BLaER1 treated with 17β-estradiol and CSF1 and Interleukin-3, amounts not matched to agents 10 nM and 100 nM (cell line): ENCODE measurements at regions not wholly inside any gene's neighbourhood (a gene's known extent, or its start where the extent isn't known, plus 50 kb on each side); places are given as distances from the start of the nearest gene placed in this dataset.
"Not testable (repeated sequence)": the region's sequence is repeated elsewhere in the genome, so short reads cannot be mapped to it uniquely, and the experiment has no call there.

Source experiments
- H3K27ac ChIP-seq, 11 experiments: shearing (Covaris generic); formaldehyde crosslinking; 2 replicates each; pipeline ENCODE4 v1.8.1; 2022
- H3K27me3 ChIP-seq, 11 experiments: shearing (Covaris generic); formaldehyde crosslinking; 2 replicates each; pipeline ENCODE4 v1.8.1; 2022
- H3K36me3 ChIP-seq, 11 experiments: shearing (Covaris generic); formaldehyde crosslinking; 2 replicates each; pipeline ENCODE4 v1.8.1; 2022
- H3K4me1 ChIP-seq, 10 experiments: shearing (Covaris generic); formaldehyde crosslinking; 2 replicates each; pipeline ENCODE4 v1.8.1; 2022
- H3K4me2 ChIP-seq, 11 experiments: shearing (Covaris generic); formaldehyde crosslinking; 2 replicates each; pipeline ENCODE4 v1.8.1; 2022
- H3K4me3 ChIP-seq, 10 experiments: shearing (Covaris generic); formaldehyde crosslinking; 2 replicates each; pipeline ENCODE4 v1.8.1; 2022
- H3K9ac ChIP-seq, 11 experiments: shearing (Covaris generic); formaldehyde crosslinking; 2 replicates each; pipeline ENCODE4 v1.8.1; 2022
- H3K9me3 ChIP-seq, 11 experiments: shearing (Covaris generic); formaldehyde crosslinking; replicated peaks in 1 of 11; 2 replicates each; pipeline ENCODE4 v1.8.1; 2022
- H4K20me1 ChIP-seq, 11 experiments: shearing (Covaris generic); formaldehyde crosslinking; 2 replicates each; pipeline ENCODE4 v1.8.1; 2022
- Cebpa-rat ChIP-seq, 11 experiments: shearing (Covaris generic); IDR thresholded peaks; 2 replicates each; pipeline ENCODE4 v1.8.1; 2022

DNA sequence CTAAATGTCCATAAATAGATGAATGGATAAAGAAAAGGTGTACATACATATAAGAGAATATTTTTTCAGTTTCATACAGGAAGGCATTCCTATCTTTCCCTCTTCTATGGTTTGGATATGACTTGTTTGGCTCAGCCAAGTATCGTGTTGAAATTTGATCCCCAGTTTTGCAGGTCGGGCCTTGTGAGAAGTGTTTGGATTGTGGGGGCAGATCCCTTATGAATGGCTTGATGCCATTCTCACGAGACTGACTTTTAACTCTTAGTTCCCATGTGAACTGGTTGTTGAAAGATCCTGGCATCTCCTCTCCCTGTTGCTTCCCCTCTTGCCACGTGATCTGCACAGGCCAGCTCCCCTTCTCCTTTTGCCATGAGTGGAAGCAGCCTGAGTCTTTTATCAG, 421.1 kb upstream of the FTMT start:
- Histone ChIP-seq H3K9ac (no peak overlapping the region), H3K27me3 (no peaks in the 10 kb centered on the region), H3K4me3 (no peak overlapping the region), H3K4me1 (peaks cover 0 to 14% (median 0%) of the 10 kb centered on the region in 10 experiments; a peak in 2 of 20 replicates), H3K36me3 (no peaks in the 10 kb centered on the region), H3K4me2 (peak overlapping the region in 1 of 11 experiments; percentile 37; a peak in 1 of 22 replicates), H4K20me1 (no peaks in the 10 kb centered on the region), H3K27ac (no peak overlapping the region), H3K9me3 (no peaks in the 10 kb centered on the region; a peak in 1 of 22 replicates)
- no peak for TF ChIP-seq Cebpa-rat (IDR thresholded peaks at IDR 0.05)

DNA sequence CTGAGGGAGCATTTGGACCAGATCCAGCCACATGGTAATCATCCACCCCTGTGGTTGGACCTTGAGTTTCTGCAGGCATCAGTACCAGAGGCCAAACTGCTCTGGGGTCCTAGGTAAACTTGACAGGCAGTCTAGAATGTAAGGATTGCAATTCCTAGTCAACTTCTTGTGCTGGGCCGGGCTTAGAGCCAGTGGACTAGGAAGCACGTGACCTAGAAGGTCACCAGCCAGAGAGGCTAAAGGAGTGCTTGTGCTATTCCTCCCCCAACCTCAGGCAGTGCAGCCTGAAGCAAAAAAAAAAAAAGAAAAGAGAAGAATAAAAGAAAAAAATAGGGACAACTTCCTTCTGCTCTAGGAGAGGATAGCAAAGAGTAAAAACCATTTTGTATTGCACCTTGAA, 406.2 kb upstream of the FTMT start:
- no peaks in the 10 kb centered on the region; a peak in 1 of 22 replicates for H3K9me3 ChIP-seq
- H3K9ac ChIP-seq = no peak overlapping the region
- peaks cover 0 to 33% (median 0%) of the 10 kb centered on the region in 10 experiments; a peak in 4 of 20 replicates for H3K4me1 ChIP-seq
- H3K27ac ChIP-seq = no peak overlapping the region
- H3K4me3 ChIP-seq = no peak overlapping the region
- H3K27me3 ChIP-seq = no peaks in the 10 kb centered on the region
- no peaks in the 10 kb centered on the region for H4K20me1 ChIP-seq
- no peaks in the 10 kb centered on the region for H3K36me3 ChIP-seq
- H3K4me2 ChIP-seq = peak overlapping the region in 2 of 11 experiments; percentile 43 to 44; a peak in 3 of 22 replicates
- TF ChIP-seq Cebpa-rat (IDR thresholded peaks at IDR 0.05) = no peak

DNA sequence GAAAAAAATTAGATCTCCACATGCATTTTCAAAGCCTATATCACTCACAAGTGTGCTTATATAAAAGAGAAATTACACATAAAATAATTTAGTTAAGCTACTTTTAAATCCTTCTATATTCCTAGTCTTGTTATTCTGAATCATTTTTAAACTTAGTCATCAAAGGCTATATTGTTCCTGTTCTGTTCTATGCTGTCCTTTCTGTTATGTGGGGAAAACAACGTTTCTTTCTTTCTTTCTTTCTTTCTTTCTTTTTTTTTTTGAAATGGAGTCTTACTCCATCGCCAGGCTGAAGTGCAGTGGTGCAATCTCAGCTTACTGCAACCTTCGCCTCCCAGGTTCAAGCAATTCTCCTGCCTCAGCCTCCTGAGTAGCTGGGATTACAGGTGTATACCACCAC, 389.2 kb upstream of the FTMT start:
- Histone ChIP-seq H3K4me2 (no peak overlapping the region), H3K4me1 (no peaks in the 10 kb centered on the region)
- no peak for TF ChIP-seq Cebpa-rat (IDR thresholded peaks at IDR 0.05)

DNA sequence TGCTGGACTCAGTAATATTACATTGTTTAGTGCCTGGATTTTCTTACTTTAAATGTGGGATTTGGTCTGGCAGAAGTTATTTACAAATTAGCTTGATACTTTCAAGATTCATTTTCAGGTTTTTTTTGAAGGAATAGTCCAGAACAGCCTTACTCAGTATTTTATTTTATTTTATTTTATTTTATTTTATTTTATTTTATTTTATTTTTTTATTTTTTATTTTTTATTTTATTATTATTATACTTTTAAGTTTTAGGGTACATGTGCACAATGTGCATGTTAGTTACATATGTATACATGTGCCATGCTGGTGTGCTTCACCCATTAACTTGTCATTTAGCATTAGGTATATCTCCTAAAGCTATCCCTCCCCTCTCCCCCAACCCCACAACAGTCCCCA, 380.5 kb upstream of the FTMT start:
- H3K27ac ChIP-seq, H3K27me3 ChIP-seq, H3K36me3 ChIP-seq, H3K9me3 ChIP-seq, H3K4me3 ChIP-seq, H4K20me1 ChIP-seq, H3K4me2 ChIP-seq, H3K4me1 ChIP-seq, H3K9ac ChIP-seq: not testable (repeated sequence)

More for the DNA sequence above, 389.2 kb upstream of the FTMT start:
- no peaks in the 10 kb centered on the region for H3K36me3 ChIP-seq
- no peaks in the 10 kb centered on the region for H3K9me3 ChIP-seq
- H3K27me3 ChIP-seq = no peaks in the 10 kb centered on the region
- H3K9ac ChIP-seq = no peak overlapping the region
- no peak overlapping the region for H3K4me3 ChIP-seq
- no peak overlapping the region for H3K27ac ChIP-seq
- H4K20me1 ChIP-seq = no peaks in the 10 kb centered on the region; a peak in 1 of 22 replicates

DNA sequence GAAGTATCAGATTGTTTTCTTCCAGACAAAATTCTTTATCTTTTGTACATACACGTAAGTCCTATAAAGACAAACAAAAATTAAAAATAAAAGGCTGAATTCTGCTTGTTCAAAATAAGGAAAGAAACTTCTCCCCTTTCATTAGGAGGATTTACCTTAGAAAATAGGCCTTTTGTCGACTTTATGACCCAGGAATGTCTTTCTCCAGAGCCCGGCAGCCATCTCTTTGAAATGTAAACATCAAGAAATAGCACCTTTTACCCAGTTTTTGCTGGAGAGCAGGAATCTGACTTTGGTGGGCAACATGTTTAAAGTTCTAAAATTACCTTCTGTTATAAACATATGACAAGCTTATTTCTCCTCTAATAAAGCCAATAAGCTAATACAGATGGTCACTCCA, 373.0 kb upstream of the FTMT start:
- TF ChIP-seq Cebpa-rat (IDR thresholded peaks at IDR 0.05) = no peak
- Histone ChIP-seq H3K27ac (no peak overlapping the region), H3K4me3 (no peak overlapping the region)

DNA sequence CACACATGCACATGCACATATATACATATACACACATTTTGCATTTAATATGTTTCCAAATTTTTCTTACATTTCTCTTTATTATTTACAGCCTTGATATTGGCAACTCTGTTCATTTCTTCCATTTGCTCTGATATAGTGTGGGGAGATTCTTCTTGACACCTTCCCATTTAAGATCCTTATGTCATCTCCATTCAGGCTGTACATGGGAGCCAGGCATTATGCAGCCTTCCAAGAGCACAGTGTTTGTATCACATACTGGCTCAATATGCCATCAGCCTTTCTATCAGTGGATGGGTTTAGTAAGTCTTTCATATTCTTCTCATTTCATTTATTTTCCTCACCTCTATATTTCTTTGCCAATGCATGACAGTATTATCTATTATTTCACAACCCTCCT, 372.3 kb upstream of the FTMT start:
- no peaks in the 10 kb centered on the region for H4K20me1 ChIP-seq
- H3K4me2 ChIP-seq = no peak overlapping the region
- no peak overlapping the region for H3K4me3 ChIP-seq
- no peak overlapping the region for H3K9ac ChIP-seq
- TF ChIP-seq Cebpa-rat (IDR thresholded peaks at IDR 0.05) = no peak
- H3K27me3 ChIP-seq = no peaks in the 10 kb centered on the region
- no peaks in the 10 kb centered on the region for H3K9me3 ChIP-seq
- no peak overlapping the region for H3K27ac ChIP-seq
- H3K36me3 ChIP-seq = no peaks in the 10 kb centered on the region
- no peaks in the 10 kb centered on the region for H3K4me1 ChIP-seq

More for the DNA sequence above, 373.0 kb upstream of the FTMT start:
- H3K36me3 ChIP-seq = no peaks in the 10 kb centered on the region
- H3K4me2 ChIP-seq = no peak overlapping the region
- no peaks in the 10 kb centered on the region for H3K4me1 ChIP-seq
- no peak overlapping the region for H3K9ac ChIP-seq
- H3K9me3 ChIP-seq = no peaks in the 10 kb centered on the region
- no peaks in the 10 kb centered on the region for H3K27me3 ChIP-seq
- no peaks in the 10 kb centered on the region for H4K20me1 ChIP-seq

DNA sequence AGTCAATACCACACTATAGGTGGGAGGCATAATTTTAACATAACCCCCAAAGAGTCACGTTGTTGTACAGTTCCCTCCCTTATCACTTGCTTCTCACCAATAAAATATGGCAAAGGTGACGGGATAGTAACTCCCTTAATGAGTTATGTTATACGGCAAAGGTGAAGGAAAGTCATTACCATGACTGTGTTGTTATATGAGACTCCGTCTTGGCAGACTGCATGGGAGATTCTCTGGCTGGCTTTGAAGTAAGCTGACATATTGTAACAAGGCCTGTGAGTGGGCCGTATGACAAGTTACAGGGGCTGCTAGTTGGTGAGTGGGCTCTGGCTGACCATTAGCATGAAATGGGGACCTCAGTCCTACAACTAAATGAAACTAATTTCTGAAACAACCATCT, 366.4 kb upstream of the FTMT start:
- TF ChIP-seq Cebpa-rat (IDR thresholded peaks at IDR 0.05) = no peak
- H3K9me3 ChIP-seq = 0 out of 22 replicates have a peak, but pooled peaks cover 0 to 4% (median 0%) of the 10 kb centered on the region in 11 experiments
- no peak overlapping the region for H3K9ac ChIP-seq
- H3K36me3 ChIP-seq = no peaks in the 10 kb centered on the region
- H3K27me3 ChIP-seq = no peaks in the 10 kb centered on the region
- H3K4me2 ChIP-seq = no peak overlapping the region
- H3K4me3 ChIP-seq = no peak overlapping the region
- H3K4me1 ChIP-seq = no peaks in the 10 kb centered on the region
- H4K20me1 ChIP-seq = no peaks in the 10 kb centered on the region
- H3K27ac ChIP-seq = no peak overlapping the region

DNA sequence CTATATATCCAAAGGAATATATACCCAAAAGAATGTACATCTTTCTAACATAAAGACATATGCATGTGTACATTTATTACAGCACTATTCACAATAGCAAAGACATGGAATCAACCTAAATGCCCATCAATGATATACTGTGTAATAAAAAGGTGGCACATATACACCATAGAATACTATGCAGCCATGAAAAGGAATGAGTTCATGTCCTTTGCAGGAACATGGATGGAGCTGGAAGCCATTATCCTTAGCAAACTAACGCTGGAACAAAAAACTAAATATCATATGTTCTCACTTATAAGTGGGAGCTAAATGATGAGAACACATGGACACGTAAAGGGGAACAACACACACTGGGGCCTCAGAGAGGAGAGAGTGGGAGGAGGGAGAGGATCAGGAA, 365.7 kb upstream of the FTMT start:
- H4K20me1 ChIP-seq, H3K27me3 ChIP-seq, H3K4me1 ChIP-seq, H3K9ac ChIP-seq, H3K4me2 ChIP-seq, H3K36me3 ChIP-seq, H3K27ac ChIP-seq, H3K9me3 ChIP-seq, H3K4me3 ChIP-seq: not testable (repeated sequence)

DNA sequence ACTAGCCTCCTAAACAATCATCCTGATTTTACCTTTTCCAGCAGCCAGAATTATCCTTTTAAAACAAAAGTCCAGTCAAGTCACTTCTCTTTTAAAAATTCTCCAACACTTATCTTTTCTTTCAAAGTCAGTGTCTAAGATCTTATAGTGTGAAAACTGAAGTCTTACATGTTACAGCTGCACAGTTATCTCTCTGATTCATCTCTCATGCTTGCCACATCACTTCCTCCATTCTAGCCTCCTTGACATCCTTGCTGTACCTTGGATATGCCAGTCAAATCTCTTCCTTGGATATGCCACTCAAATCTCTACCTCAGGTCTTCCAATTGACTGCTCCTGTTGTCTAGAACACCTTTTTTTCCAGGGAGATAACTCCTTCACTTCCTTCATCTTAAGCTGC, 361.7 kb upstream of the FTMT start:
- no peak for TF ChIP-seq Cebpa-rat (IDR thresholded peaks at IDR 0.05)
- no peak overlapping the region for H3K27ac ChIP-seq
- no peaks in the 10 kb centered on the region for H4K20me1 ChIP-seq

DNA sequence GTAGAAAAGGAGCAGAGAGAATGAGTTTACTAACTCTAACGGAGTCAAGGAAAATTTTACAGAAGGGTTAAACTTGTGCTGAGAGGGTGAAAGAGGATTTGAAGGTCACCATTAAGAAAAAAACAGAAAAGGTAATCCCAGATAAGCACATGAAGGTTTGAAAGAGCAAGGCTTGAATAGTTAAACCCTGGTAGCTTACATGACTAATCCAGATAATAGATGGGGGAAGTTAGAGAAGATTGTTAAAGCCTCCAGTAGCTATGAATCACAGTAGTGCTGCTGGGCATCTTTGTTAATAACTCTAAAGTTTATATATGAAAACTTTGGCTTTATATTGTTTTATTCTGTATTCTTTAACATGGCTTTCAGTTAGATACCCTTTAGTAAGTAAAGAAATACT, 354.5 kb upstream of the FTMT start:
- Histone ChIP-seq H3K27me3 (no peaks in the 10 kb centered on the region), H3K9ac (no peak overlapping the region), H3K9me3 (no peaks in the 10 kb centered on the region), H3K36me3 (no peaks in the 10 kb centered on the region), H3K4me2 (no peak overlapping the region), H3K4me1 (no peaks in the 10 kb centered on the region), H4K20me1 (no peaks in the 10 kb centered on the region), H3K27ac (no peak overlapping the region), H3K4me3 (no peak overlapping the region)
- no peak for TF ChIP-seq Cebpa-rat (IDR thresholded peaks at IDR 0.05)

More for the DNA sequence above, 361.7 kb upstream of the FTMT start:
- no peaks in the 10 kb centered on the region for H3K4me1 ChIP-seq
- H3K9ac ChIP-seq = no peak overlapping the region
- no peaks in the 10 kb centered on the region for H3K36me3 ChIP-seq
- H3K27me3 ChIP-seq = no peaks in the 10 kb centered on the region
- H3K4me3 ChIP-seq = no peak overlapping the region
- 0 out of 22 replicates have a peak, but pooled peaks cover 0 to 4% (median 0%) of the 10 kb centered on the region in 11 experiments for H3K9me3 ChIP-seq
- no peak overlapping the region for H3K4me2 ChIP-seq
